ENCODE measurements at regions not wholly inside any gene's neighbourhood (a gene's known extent, or its start where the extent isn't known, plus 50 kb on each side); places are given as distances from the start of the nearest gene placed in this dataset.

DNA sequence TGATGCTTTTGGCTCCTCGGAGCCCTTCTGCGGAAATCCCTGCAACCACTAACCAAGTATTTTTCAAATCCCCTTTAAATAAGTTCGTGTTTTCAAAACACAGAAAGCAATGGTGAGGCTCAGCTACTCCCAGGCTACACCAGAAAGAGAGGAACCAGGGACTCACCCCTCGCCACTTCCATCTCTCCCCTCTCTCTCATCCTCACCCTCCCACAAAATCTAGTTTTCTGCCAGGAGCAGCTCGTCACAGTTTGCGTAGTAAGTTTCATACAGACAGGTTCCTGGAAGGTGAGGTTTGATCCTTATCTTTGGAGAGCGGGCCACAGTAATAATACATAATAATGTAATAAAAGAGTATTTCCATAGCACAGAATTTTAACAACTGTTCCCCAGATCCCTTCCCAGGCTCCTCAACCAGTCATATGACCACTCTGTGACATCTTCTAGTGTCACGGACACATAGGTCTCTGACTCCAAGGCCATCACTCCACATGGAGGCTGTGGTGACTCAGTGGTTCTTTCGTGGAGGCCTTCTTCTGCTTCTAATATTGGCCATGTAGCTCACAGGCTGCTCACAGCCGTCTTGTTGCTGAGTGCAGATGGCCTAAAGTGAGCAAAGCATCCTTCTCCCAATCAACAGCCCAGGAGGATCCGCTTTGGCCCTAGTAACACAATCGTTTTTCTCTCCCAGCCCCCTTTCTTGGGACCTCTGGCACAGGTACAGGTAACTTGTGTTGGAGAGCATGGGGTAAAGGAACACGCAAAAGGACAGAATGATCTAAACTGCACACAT lies 295.7 kb downstream of the CDC5L start:
- no peak for DNase-seq

DNA sequence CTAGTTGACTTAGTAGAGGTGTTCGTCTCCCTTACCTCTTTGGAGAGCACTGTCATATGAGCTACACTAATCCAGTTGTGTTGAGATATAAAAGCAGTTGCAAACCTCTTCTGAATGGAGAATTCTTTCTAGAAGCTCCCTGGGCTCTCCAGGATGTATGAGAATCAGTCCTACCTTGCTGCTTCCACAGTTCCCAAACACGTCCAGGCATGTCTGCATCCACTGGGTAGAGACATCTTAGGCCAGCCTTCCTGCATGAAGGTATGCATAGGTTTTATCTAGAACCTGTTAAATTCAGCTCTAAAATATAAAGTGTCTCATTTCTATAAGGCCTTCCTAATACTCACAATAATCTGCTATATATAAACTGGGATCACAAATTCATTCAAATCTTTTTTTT lies 297.7 kb downstream of the CDC5L start:
- DNase-seq, result no peak

DNA sequence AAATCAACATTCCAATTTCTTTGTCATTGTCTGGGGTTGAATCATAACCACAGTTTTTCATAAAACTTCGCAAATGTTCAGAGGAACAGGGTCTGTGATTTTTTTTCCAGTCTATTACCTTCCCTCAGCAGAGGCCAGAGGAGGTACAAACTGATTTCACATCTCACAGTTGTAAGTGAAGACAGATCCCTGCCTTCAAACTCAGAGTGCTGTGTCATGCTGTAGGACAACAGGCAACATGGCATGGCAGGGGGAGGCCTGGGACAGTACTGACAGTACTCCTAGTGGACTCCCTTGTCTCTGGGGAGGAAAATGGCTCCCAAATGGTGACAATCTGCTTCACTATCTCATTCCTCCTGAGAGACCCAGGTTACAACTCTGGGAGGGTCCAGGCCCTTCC lies 308.6 kb downstream of the CDC5L start:
- DNase-seq, result no peak

DNA sequence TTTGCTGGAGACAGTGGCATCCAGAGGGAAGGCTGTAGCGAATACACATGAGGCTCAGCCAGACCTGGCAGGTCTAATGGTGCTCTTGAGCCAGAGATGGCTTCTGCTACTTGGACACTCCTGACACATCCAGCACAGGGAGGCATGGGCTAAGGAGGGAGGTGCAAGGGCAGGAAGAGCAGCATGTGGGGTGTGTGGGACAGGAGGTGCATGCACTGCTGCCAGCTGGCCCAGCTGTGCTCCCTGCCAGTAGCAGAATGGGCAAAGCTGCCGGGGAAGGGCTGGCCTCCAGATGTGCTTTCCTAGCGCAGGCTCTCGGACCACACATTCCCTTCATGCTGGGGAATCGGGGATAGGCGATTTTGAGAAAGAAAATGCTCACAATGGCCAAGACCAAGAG lies 309.2 kb downstream of the CDC5L start:
- DNase-seq, result no peak

DNA sequence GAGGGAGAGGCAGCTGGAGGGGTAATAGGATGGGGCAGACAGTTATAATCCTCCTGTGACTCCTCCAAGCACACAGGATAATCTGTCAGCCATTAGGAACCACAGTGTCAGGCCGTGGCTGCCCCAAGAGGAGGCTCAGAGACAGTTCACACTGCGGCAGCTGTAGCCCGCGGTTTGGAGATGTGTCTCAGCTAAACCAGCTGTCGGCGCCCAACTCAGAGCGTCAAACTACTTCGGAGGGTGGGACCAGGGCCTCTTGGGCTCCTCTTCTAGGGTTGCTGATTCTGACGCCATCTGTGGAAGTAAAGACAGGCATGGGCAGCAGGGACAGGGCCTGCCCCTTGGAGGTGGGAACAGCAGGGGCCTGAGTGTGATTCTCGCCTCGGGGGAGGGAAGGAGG lies 309.8 kb downstream of the CDC5L start:
- DNase-seq, result no peak

DNA sequence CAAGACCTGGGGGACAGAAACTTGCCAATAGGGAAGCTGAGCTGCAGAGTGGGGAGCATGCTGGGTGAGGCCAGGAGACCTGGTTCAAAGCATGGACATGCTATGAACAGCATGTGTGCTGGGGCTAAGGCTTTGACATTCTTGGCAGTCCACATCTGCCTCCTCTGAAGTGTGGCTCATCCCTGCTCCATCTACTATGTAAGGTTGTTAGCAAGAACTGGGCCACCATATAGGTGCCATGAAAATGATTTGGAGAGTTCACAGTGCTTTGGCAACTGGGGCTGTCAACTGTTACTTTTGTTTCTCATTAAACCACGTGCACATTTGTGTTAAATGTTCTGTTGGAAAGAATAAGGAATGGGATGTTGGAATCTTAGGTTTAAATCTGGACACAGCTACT lies 311.1 kb downstream of the CDC5L start:
- DNase-seq, result no peak

DNA sequence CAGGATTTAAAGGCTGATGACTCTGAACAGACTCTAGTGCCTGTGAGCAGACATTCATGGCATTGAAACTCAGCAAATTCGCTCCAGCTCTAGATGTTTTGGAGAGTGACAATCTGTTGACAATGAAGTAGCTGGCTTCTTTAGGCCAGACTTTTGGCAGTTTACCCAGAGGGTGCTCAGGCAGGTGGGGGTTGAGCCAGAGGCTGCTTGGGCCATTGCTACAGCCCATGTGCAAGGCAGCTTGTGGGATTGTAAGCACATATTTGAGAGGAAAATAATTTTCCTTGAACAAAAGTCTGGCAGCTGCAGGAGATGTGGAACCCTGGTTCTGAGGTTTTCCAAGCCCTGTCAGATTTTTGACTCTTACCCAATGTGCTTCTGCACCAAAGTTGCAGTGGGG lies 311.6 kb downstream of the CDC5L start:
- no peak for DNase-seq

DNA sequence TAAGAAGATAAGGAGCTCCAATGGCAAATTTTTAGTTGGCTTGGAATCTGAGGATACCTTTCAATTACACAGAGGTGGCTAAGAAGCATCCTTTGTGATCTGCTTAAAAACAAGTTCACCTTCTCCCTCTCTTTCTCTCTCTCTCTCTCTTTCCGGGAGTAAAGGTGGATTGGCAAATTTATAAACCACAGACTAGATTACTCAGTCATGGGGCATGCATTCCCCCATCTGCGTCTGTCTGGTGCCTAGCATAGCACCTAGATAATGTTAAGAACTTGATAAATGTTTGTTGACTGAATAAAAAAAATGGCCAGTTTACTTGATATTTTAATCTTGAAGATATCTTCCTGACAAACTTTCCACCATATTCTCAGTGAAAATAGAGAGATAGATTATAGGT lies 312.3 kb downstream of the CDC5L start:
- no peak for DNase-seq

DNA sequence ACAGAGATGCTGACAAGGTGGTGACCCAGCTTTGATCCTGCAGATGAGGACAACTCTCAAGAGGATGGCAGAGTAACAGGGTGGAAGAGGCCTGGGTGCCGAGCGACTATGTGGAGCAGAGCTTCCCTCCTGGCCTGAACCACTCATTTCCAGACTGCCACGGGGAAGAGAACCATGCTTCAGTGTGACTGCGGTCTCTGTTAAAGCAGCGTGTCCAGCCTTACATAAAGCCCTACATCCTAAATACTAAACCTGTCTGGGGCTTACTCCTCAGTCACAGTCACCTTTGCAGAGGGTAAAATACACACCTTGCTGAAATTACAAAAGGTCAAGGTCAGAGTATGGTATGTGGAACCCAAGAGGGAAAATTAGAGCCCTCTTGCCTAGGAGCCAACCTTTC lies 312.9 kb downstream of the CDC5L start:
- DNase-seq, result no peak

DNA sequence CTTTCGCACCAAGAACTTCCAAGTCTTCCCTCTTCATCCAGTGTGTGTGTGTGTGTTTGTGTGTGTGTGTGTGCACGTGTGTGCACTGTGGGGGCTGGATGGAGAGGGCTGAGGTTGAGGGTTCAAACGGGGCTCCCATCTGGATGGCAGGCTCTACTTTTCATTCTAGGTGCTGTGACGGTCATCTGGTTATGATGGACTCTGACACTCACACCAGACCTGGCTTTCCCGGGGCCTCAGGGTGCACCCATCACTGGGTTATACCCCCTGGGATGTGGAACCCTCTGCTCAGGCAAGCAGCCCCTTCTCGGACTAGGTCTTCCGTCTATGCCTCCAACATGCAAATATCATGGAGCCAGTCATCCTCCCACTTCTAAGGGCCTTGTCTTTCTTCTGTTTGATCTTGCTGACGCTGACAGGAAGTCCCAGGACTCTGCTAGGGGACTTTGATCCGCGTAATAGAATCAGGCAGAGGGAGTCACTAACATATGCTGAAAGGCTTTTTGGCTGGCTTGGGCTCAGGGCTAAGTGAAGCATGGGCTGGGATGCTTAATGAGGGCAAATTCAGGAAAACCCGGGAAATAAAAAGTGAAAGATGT lies 313.6 kb downstream of the CDC5L start:
- no peak for DNase-seq

DNA sequence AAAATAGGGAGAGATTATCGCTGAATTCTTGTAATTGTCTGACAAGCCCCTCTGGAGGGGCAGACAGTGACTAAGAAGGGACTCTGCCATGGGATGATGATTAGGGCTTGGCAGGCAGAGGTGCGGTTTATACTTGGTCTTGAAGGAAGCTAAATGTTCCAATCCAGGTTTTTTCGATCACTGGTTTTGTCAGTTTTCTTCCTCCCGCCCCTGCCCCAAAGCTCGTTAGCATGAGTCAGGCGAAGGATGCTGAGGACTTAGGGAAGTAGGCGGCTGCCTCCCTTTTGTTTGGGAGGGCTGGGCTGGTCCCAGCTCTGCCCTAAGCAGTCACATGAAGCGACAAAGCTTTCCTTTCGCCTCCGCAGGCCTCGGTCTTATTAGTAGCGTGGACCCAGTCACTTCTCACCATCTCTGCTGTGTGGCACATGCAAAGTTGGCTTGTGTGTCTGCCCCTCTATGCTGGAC lies 314.2 kb downstream of the CDC5L start:
- no peak for DNase-seq

DNA sequence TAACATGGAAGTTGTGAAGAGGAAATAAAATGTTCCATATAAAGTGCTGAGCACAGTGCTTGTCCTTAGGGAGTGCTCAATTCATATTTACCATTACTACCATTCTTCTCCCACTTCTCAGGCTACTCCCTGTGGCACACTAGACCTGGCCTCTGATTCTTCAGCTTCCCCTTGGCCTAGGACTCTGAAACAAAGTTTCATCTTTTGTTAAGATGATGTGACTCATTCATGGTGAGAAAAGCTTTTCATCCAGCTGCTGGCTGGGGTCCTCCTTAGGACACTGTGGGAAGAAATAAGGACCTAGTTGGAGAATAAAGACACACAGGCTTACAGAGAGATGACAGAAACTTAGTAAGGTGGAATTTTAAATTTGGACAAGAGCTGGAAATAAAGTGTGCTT lies 314.8 kb downstream of the CDC5L start:
- no peak for DNase-seq

DNA sequence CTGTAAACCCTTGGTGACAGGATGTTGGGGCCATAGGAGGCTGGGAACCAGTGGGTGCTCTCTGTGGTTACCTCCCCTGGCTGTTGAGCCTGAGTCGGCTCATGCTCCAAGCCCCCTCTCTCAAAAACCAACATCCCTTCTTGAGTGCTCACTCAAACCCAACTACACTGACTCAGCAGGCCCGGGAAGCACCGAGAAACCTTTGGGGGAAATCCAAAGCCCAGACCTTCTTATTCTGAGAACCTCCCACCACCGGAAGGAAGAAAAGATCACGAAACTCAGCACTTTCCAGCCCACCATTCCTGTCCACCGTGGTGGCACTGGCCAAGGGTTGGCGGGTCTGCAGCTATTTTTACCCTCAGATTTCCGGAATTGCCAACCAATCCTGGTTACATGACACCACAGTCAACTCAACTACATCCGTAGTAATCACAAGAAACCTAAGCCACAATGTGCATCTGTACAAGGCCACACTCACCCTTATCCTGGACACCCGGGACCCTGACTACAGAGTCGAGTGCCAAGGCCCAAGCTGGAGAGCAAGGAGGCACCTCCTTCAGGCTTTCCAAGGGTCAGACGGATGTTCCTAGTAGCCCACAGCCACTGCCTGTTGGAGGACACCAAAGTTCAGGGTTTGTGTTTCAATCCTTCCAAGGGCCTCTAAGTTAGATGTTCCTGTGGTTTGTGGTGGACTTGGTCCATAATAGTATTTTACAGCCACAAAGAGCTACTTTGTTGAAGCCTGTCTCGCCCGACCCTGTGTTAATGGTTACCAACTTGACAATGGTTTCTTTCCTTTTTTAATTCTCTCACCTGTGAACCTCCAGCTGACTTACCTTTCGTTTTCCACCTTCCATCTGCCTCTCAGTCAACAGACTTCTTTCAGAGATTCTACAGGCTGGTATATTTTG lies 317.0 kb downstream of the CDC5L start:
- no peak for DNase-seq

DNA sequence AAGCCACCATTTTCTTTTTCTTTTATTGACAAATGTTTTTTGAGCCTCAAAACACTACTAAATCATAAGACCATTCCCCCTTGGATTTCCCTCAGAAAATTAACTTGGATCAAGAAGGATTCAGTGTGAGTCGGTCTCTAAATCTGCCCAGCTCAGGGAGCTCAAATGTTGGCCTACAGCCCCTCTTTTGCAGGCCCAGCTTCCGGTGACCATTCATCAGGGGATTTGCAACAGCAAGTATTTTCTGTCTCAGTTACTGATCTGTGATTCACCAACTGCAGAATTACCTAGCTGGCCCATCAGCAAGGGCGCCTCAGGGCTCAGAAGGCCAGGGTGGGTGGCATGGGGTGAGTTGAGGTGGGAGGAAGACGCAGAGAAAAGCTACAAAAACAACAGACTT lies 318.1 kb downstream of the CDC5L start:
- no peak for DNase-seq

DNA sequence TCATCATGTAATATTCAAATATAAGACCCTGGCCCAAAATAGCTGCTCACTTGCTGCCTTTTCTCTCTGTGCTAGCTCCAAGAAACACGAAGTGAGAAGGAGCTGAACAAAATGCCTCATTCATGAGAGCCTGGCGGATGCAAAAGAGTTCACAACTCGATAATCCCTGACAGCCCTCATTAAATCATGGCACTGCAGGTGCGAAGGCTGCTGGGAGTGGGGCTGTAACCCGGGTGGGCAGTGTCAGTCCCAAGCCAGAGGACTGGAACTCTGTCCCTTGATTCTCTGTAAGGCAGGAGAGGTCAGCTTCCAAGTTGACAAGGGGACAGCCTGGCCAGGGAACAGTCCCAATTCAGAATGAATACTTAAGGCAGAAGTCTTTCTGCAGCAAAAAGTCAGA lies 318.5 kb downstream of the CDC5L start:
- DNase-seq, result no peak

DNA sequence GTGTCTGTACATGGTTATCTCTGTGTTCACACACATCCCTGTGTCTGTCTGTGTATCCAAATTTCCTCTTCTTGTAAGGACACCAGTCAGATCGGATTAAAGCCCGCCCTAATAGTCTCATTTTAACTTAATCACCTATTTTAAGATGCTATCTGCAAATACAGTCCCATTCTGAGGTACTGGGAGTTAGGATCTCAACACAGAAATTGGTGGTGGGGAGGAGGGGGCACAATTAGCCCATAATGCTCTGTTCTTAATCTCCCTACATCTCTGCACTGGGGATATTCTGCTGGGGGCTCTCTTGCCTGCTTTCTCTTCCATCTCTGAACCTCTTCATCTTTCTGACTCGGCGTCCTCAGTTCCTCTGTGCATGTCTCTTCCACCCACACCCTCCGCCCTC lies 320.7 kb downstream of the CDC5L start:
- DNase-seq, result no peak

DNA sequence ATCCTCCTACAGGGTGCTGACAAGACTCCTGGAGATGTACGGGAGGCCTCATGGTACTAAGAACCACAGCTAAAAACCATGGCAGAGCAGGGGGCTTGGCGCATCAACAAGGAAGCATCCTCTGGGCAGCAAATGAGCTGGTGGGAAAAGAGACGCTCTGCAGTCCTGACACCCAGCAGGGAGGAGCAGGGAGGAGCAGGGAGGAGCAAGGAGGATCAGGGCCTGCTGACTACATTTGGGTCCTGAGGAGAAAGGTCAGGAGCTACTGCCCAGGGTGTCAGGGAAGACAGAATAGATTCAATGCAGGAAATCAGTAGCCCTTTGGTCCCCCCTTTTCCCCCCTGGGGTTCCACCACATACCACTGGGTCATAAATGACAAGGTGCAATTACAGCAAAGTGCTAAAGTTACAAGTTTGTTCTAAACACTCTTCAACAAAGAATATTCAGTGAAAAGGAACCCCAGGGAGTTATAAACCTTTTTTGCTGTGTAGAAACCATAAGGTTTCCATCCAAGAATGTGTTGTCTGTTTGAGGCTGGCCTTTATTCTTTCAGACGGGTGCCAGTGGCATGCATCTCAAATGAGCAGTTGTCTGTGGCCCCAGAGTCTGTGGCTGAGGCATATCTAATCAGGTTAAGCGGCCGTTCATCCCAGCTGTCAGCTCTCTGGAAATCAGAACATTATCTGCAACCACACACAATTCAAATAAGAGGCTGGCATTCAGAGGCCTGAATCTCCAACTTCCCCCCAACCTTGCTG lies 325.0 kb downstream of the CDC5L start:
- DNase-seq, result no peak

DNA sequence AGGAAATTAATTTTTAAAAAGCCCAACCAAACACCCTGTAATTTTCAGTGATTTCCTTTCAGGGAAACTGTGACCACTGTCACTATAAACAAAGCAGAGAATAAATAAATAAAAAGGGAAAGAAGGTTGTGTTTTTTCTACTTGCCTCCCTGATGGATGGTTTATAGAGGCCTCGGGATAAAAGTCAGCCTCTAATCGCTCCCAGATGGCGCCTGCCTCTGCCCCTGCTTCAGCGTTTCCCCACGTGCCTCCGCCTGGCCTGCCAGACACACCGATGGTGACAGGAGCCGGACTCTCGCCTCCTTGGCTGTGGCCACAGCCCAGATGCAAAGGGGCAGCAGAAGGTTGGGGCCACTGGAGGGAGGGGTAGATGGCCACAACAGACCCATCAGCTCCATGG lies 327.7 kb downstream of the CDC5L start:
- no peak for DNase-seq

DNA sequence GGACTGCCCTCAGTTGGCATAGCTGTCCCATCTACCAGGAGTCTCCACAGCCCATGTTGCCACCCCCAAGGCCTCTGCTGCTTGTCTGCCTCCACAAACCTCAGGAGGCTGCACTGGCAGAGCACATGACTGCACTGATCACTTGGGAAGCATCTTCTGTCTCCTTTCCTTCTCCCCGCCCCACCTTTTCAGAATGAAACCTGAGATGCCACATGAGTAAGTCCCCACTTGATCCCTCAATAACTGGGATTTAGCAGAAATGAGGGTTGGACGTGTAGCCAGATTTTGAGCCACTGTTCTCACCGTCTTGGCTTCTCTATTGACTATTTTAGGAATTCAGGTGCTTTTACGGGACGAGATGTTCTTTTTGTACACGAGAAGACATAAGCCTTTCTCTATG lies 328.4 kb downstream of the CDC5L start:
- no peak for DNase-seq

DNA sequence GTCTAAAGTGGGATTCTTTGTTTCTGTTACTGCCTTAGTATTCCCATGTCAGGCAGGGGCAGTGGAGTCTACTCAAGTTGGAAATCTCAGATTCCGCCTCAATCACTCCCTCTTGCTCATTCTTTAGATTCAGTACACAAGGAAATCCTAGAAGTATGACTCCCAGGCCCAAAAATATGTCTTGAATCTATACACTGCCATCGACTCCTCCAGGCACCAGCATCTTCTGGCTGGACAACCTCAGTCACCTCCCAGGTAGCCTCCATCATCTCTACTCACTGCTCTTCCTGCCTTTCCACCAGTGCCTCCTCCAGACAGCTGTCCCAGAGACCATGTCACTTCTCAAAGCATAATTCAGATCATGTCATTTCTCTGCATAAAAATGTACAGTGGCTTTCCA lies 329.9 kb downstream of the CDC5L start:
- DNase-seq, result no peak

DNA sequence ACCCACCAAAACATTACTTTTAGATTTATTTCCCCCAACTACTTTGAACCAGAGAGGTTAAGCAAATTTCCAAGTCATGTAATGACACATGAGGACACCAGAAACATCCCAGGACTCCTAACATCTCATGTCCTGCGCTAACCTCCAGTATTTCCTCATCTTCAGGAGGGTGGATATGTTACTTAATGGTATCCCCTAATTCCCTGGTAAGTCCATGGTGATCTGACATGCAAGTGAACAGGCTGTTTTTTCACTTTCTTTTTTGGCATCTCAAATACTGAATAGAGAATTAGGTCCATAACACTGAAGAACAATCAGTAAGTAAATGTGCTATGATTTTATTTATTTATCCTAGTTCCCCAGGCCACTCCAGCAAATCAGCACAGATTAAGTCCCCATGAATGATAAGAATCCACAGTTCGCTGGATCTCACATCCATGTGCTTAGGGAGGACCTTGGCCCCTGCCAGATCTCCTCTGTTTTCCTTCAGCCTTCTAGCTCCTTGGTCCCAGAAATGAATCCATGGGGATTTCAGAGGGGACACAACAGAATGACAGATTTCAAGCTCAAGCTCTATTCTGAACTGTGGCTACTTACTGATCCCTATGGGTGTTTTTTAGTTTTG lies 334.6 kb downstream of the CDC5L start:
- no peak for DNase-seq

DNA sequence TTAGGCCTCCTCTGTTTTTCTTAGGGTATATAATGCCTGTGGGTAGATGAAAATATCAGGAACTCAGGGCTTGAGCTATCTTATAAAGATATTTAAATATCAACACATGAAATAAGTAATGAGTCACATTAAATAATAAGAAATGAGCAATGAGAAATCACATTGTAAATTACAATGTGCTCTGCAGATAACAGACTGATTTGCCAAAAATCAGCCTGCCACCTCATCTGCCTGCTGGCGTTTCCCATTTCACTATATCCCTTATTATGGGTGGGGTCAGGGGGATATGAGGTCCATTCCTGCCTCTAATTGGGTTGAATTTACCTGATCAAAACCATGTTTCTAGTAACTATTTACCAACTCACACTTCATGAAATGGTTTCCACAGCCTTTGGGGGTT lies 335.2 kb downstream of the CDC5L start:
- no peak for DNase-seq
